ENCODE measurements at regions not wholly inside any gene's neighbourhood (a gene's known extent, or its start where the extent isn't known, plus 50 kb on each side); places are given as distances from the start of the nearest gene placed in this dataset.

- TF ChIP-seq, protein P1, sequence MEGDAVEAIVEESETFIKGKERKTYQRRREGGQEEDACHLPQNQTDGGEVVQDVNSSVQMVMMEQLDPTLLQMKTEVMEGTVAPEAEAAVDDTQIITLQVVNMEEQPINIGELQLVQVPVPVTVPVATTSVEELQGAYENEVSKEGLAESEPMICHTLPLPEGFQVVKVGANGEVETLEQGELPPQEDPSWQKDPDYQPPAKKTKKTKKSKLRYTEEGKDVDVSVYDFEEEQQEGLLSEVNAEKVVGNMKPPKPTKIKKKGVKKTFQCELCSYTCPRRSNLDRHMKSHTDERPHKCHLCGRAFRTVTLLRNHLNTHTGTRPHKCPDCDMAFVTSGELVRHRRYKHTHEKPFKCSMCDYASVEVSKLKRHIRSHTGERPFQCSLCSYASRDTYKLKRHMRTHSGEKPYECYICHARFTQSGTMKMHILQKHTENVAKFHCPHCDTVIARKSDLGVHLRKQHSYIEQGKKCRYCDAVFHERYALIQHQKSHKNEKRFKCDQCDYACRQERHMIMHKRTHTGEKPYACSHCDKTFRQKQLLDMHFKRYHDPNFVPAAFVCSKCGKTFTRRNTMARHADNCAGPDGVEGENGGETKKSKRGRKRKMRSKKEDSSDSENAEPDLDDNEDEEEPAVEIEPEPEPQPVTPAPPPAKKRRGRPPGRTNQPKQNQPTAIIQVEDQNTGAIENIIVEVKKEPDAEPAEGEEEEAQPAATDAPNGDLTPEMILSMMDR (conservative IDR thresholded peaks at IDR 0.05): no peak
- no peak overlapping the region for H3K27ac ChIP-seq
Measured at GRCh38 chr6:22457996-22458395, 111.4 kb upstream of the HDGFL1 start.

GRCh38 chr6:22466665-22467245 lies 102.6 kb upstream of the HDGFL1 start:
- H3K27ac ChIP-seq: no peak overlapping the region
- TF ChIP-seq, protein P1 (conservative IDR thresholded peaks at IDR 0.05): no peak

- TF ChIP-seq, protein P1 (conservative IDR thresholded peaks at IDR 0.05): no peak
Measured at GRCh38 chr6:22467645-22468044, 101.7 kb upstream of the HDGFL1 start.

DNA sequence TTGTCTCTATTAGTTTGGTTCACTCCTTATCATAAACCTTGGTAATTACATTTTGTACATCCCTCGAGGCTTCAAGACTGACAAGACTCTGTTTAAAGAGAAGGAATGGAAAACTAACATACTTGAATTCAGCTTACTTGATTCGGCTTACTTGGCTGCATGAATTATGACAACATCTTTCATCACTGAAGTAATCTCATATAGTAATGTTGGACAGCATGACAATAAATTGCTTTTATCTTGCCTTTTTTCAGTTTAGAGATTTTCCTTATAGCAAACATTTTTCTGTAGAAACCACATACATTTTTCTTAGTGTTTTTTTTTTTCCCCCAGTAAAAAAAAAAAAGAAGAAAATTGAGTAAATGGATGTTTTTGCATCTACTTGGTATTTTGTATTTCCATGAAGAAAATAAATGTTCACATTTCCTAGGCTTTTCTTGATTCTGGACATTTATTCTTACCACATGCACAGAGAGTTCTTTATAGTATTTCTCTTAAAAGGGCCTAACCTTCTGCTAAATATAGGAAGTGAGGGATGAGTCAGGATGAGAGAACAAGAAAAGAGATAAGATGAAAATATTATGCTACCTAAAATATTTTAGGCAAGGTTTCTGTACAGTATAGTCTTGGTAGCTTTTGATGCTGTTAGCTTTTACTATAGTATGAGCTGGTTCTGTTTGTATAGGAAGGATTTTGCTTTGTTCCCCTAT lies 101.0 kb upstream of the HDGFL1 start:
- TF ChIP-seq, protein P1 (conservative IDR thresholded peaks at IDR 0.05): no peak
- H3K27ac ChIP-seq: no peak overlapping the region

More at GRCh38 chr6:22467645-22468044, 101.7 kb upstream of the HDGFL1 start:
- no peak overlapping the region for H3K27ac ChIP-seq

DNA sequence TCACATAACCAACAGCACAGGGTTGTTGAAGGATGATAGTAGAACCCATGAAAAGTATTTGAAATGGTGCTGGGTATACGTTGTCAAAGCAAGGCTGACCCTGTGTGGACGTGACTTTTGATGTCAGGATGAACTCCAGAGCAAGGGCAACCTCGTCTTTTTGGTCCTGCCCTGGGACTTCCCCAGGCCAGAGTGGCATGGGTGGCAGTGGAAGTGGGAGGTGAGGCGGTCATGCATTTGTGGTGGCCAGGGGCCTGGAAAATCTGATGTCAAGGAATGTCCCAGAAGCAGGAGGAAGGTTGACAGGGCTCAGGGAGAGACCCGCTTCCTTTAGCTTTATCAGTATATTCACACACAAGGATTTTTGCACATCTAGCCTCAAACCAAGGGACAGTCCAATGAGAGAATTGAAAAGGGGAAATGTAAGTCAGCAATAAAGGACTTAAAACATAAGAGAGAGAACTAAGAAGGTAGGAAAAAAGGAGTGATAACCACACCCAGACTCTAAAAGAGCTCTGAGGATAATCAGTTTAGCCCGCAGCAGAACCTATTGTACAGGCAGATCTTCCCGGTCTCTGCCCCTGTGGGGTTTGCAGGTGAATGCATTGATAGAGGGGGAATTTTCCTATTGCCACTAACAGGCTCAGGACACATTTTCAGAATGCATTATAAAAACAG lies 98.8 kb upstream of the HDGFL1 start:
- TF ChIP-seq, protein P1 (conservative IDR thresholded peaks at IDR 0.05): no peak
- H3K27ac ChIP-seq: peak overlapping the region; percentile 96

GRCh38 chr6:22471132-22471690 lies 98.2 kb upstream of the HDGFL1 start:
- peak overlapping the region; percentile 96 for H3K27ac ChIP-seq
- TF ChIP-seq, protein P1 (conservative IDR thresholded peaks at IDR 0.05): peak; percentile 29; the same call in 1 of the 2 replicates

DNA sequence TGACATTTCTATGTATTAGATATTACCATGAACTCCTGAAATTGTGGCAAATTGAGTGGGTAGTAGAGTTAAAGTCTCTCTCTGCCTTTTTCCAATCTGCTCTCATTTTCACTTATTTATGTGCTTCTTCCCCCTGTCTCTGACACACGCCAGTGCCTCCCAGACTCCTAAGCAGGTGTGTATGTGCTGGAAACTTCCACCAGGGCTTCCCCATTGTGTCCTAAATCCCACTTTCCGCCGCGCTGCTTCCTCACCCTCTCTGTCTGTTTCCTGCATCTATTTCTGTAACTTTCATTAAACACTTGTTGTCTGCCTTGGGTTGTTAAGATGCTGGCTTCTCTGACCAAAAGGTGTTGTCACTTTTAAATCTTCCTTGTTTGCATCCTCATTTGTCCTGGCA lies 97.6 kb upstream of the HDGFL1 start:
- H3K27ac ChIP-seq: peak overlapping the region; percentile 96
- TF ChIP-seq, protein P1 (conservative IDR thresholded peaks at IDR 0.05): no peak

Data from VCaP (cell line).